Fibroblast of pulmonary artery (primary cell): ENCODE measurements at regions not wholly inside any gene's neighbourhood (a gene's known extent, or its start where the extent isn't known, plus 50 kb on each side); places are given as distances from the start of the nearest gene placed in this dataset.

Experiments used
- DNase-seq: peaks from one replicate; pipeline ENCODE4 v3.0.0-alpha.2; 2010; ENCODE audit warnings: low read depth
- H3K4me3 ChIP-seq: replicated peaks from 2 replicates; pipeline ENCODE4 v1.5.1; 2011; ENCODE audit warnings: low read depth, mild to moderate bottlenecking, control low read depth, low read length, moderate library complexity
- CTCF ChIP-seq: IDR thresholded peaks from 2 replicates; pipeline ENCODE4 v1.5.1; 2011; ENCODE audit warnings: mild to moderate bottlenecking, control low read depth, low read length, inconsistent platforms; ENCODE audit errors: missing control alignments

- no peak for TF ChIP-seq CTCF
- no peak overlapping the region for H3K4me3 ChIP-seq
- DNase-seq = no peak
Measured at GRCh38 chr5:175088963-175089362, 355.0 kb downstream of the DRD1 start.

GRCh38 chr5:175082866-175083590 is 358.6 kb downstream of the MSX2 start:
- TF ChIP-seq CTCF = no peak
- no peak for DNase-seq
- no peak overlapping the region for H3K4me3 ChIP-seq

GRCh38 chr5:175082346-175082745 is 358.0 kb downstream of the MSX2 start:
- TF ChIP-seq CTCF = no peak
- DNase-seq = no peak
- H3K4me3 ChIP-seq = no peak overlapping the region

- no peak overlapping the region for H3K4me3 ChIP-seq
- no peak for DNase-seq
- no peak for TF ChIP-seq CTCF
Measured at GRCh38 chr5:175079707-175080106, 355.3 kb downstream of the MSX2 start.

GRCh38 chr5:175070283-175070682 is 345.9 kb downstream of the MSX2 start:
- no peak for DNase-seq
- no peak overlapping the region for H3K4me3 ChIP-seq
- no peak for TF ChIP-seq CTCF

GRCh38 chr5:175060257-175060656 is 335.9 kb downstream of the MSX2 start:
- no peak for TF ChIP-seq CTCF
- no peak for DNase-seq
- H3K4me3 ChIP-seq = no peak overlapping the region

GRCh38 chr5:175059687-175060211 is 335.4 kb downstream of the MSX2 start:
- no peak overlapping the region for H3K4me3 ChIP-seq
- no peak for DNase-seq
- TF ChIP-seq CTCF = no peak
